ENCODE measurements at regions not wholly inside any gene's neighbourhood (a gene's known extent, or its start where the extent isn't known, plus 50 kb on each side); places are given as distances from the start of the nearest gene placed in this dataset.

GRCh38 chr7:130867581-130868136 is 133.7 kb upstream of the KLF14 start:
- H3K27ac ChIP-seq: peak overlapping the region; percentile 54 to 64 (median 60)
- no peak for TF ChIP-seq POLR2A (IDR thresholded peaks at IDR 0.05)
- TF ChIP-seq, protein P1, sequence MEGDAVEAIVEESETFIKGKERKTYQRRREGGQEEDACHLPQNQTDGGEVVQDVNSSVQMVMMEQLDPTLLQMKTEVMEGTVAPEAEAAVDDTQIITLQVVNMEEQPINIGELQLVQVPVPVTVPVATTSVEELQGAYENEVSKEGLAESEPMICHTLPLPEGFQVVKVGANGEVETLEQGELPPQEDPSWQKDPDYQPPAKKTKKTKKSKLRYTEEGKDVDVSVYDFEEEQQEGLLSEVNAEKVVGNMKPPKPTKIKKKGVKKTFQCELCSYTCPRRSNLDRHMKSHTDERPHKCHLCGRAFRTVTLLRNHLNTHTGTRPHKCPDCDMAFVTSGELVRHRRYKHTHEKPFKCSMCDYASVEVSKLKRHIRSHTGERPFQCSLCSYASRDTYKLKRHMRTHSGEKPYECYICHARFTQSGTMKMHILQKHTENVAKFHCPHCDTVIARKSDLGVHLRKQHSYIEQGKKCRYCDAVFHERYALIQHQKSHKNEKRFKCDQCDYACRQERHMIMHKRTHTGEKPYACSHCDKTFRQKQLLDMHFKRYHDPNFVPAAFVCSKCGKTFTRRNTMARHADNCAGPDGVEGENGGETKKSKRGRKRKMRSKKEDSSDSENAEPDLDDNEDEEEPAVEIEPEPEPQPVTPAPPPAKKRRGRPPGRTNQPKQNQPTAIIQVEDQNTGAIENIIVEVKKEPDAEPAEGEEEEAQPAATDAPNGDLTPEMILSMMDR (IDR thresholded peaks at IDR 0.05): no peak
- H3K9me3 ChIP-seq: no peaks in the 10 kb centered on the region
- H3K36me3 ChIP-seq: peaks cover 28 to 31% of the 10 kb centered on the region in 2 donors
- H3K4me1 ChIP-seq: peaks cover 18 to 29% of the 10 kb centered on the region in 2 donors
- 79 to 87% methylated on average over 1 of the region's 1 CpG for WGBS, 2 donors
- no peaks in the 10 kb centered on the region for H3K27me3 ChIP-seq
- DNase-seq: no peak
- H3K4me3 ChIP-seq (replicated peaks in 1 of 3): no peak overlapping the region
- intact Hi-C loops (cut with DNase I): no loop called here

GRCh38 chr7:130868139-130868538 is 134.1 kb upstream of the KLF14 start:
- 69 to 74% methylated on average over 6 of the region's 6 CpGs for WGBS, 2 donors
- intact Hi-C loops (cut with DNase I): no loop called here
- peaks cover 18 to 29% of the 10 kb centered on the region in 2 donors for H3K4me1 ChIP-seq
- H3K27ac ChIP-seq: peak overlapping the region; percentile 54 to 64 (median 60)
- H3K9me3 ChIP-seq: no peaks in the 10 kb centered on the region
- H3K27me3 ChIP-seq: no peaks in the 10 kb centered on the region
- TF ChIP-seq, protein P1 (IDR thresholded peaks at IDR 0.05): no peak
- peak in 1 of 2 donors; percentile 12 for TF ChIP-seq POLR2A (IDR thresholded peaks at IDR 0.05)
- H3K4me3 ChIP-seq (replicated peaks in 1 of 3): no peak overlapping the region
- DNase-seq: peak; percentile 48 to 52
- H3K36me3 ChIP-seq: peaks cover 23 to 31% of the 10 kb centered on the region in 2 donors

DNA sequence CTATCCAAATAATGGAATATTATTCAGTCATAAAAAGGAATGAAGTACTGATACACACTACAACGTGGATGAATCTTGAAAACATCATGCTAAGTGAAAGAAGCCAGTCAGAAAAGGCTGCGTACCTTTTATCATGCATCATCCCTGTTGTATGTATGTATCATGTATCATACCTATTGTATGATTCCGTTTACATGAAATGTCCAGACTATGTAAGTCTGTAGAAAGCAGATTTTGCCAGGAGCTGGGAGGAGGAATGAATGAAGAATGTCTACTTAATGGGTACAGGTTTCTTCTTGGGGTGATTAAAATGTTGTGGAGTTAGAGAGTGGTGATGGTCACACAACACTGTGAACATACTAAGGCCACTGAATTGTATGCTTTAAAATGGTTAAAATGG is 135.9 kb upstream of the KLF14 start:
- no peak overlapping the region for H3K27ac ChIP-seq
- H3K27me3 ChIP-seq: no peaks in the 10 kb centered on the region
- TF ChIP-seq, protein P1 (IDR thresholded peaks at IDR 0.05): no peak
- no peak for TF ChIP-seq POLR2A (IDR thresholded peaks at IDR 0.05)
- WGBS, 2 donors: 91 to 95% methylated on average over 3 of the region's 3 CpGs
- H3K4me3 ChIP-seq (replicated peaks in 1 of 3): no peak overlapping the region
- H3K4me1 ChIP-seq: peaks cover 24 to 38% of the 10 kb centered on the region in 2 donors
- intact Hi-C loops (cut with DNase I): no loop called here
- no peak for DNase-seq
- H3K36me3 ChIP-seq: peaks cover 23 to 39% of the 10 kb centered on the region in 2 donors
- H3K9me3 ChIP-seq: no peaks in the 10 kb centered on the region

GRCh38 chr7:130872341-130872740 is 138.3 kb upstream of the KLF14 start:
- H3K27me3 ChIP-seq: no peaks in the 10 kb centered on the region
- H3K27ac ChIP-seq: peak overlapping the region in 1 of 3 donors; percentile 39
- intact Hi-C loops (cut with DNase I): no loop called here
- WGBS, 2 donors: 91 to 93% methylated on average over 6 of the region's 6 CpGs
- no peak overlapping the region for H3K4me3 ChIP-seq (replicated peaks in 1 of 3)
- peaks cover 10 to 33% of the 10 kb centered on the region in 2 donors for H3K36me3 ChIP-seq
- no peak for DNase-seq
- TF ChIP-seq, protein P1 (IDR thresholded peaks at IDR 0.05): no peak
- no peak for TF ChIP-seq POLR2A (IDR thresholded peaks at IDR 0.05)
- H3K9me3 ChIP-seq: no peaks in the 10 kb centered on the region
- H3K4me1 ChIP-seq: peaks cover 31 to 44% of the 10 kb centered on the region in 2 donors

DNA sequence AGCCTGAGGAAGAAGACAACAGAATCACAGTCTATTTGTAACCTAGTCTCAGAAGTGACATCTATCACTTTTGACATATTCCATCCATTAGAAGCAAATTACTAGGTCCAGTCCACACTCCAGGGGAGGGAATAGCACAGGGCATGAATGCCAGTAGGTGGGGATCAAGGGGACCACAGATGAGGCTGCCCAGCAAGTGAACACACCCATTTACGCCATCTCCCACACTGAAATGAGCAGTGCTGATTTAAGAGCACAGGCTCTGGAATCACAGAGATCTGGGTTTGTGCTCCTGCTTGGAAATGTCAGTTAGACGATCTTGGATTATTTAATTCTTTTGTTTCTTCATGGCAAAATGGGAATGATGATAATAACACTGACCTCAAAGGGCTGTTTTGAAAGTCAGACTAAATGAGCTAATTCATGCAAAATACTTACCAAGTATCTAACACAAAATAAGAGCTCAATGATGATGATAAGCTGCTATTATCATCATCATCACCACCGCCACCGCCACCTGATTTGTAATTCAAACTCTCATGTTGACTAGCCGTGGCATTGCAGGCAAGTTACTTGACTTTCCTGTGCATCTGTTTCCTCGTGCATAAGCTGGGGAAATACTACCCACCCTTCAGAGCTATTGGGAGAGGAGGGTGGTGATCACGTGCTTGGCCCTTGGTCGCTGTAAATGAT is 138.9 kb upstream of the KLF14 start:
- peaks cover 10 to 34% of the 10 kb centered on the region in 2 donors for H3K36me3 ChIP-seq

More for the DNA sequence above, 138.9 kb upstream of the KLF14 start:
- no peak for DNase-seq
- H3K27ac ChIP-seq: peak overlapping the region in 1 of 3 donors; percentile 100
- peaks cover 26 to 38% of the 10 kb centered on the region in 2 donors for H3K4me1 ChIP-seq
- no peak overlapping the region for H3K4me3 ChIP-seq (replicated peaks in 1 of 3)
- no peaks in the 10 kb centered on the region for H3K9me3 ChIP-seq
- H3K27me3 ChIP-seq: no peaks in the 10 kb centered on the region
- TF ChIP-seq, protein P1 (IDR thresholded peaks at IDR 0.05): no peak
- TF ChIP-seq POLR2A (IDR thresholded peaks at IDR 0.05): no peak
- 89 to 90% methylated on average over 8 of the region's 8 CpGs for WGBS, 2 donors
- intact Hi-C loops (cut with DNase I): no loop called here
